GM19238 (cell line): ENCODE measurements at regions not wholly inside any gene's neighbourhood (a gene's known extent, or its start where the extent isn't known, plus 50 kb on each side); places are given as distances from the start of the nearest gene placed in this dataset.

Experiments
- DNase-seq: peaks from one replicate; pipeline ENCODE4 v3.0.0; 2011; ENCODE audit warnings: low spot score; ENCODE audit not compliant: insufficient read length

DNA sequence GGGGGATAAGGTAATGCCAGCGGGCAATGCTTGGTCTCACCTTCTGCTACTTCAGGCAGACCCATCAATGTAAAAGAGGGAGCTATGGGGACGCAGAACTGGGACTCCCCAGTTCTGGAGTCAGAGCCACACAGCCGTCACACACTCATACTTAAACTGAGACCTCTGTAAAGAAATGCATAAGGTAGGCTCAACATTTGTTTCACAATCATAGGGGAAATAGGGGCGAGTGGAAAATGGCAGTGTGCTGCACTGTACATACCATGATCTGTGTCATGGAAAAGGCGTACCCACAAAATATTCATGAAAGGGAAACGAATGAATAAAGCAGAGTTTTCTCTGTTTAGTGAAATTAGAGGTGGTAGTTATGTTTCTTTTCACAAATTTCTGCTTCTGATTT lies 318.0 kb upstream of the NPVF start:
- no peak for DNase-seq

DNA sequence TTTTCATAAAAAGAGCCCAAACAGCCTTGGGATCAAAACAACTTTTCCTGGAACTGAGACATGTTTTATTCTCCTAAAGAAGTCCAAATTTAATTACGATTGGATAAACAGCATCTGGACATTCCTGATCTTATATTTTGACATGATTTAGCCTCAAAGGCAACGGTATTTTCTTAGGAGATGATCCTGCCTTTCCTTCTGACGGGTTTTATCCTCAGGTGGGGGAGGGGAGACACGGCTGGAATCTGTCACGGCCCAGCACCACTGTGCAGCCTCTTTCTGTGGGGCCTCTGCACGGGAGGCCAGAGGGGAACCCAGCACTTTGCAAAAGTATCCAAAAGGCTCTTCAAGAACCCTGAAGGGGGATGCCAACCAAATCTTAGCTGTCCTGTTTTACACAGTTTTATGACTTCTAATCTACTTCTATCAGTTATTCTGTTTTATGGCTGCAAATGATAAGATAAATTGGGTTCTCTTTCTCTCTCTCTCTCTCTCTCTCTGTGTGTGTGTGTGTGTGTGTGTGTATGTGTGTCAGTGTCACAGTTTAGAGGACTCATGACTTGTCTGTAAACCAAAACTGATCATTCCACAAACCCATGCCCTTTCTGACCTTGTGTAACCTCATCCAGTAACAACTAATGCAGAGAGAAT lies 321.1 kb upstream of the NPVF start:
- DNase-seq, result no peak

DNA sequence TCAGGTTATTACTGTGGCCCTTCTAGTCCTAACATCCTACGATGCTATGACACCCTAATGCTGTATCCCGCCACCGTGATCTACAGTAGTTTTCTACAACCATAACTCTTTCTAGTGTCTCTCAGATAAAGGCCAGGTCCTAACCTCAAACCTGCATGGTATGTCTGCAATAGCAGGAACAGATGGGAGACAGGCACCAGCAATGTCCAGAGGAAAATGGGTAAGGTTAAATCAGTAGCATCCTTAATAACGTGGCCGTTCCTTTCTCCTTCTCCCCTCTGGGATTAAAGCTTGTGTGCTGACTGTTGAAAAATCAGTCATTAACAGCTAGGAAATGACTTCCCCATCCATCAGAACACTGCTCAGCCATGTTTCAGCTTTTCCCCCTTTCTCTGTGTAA lies 321.9 kb upstream of the NPVF start:
- no peak for DNase-seq

DNA sequence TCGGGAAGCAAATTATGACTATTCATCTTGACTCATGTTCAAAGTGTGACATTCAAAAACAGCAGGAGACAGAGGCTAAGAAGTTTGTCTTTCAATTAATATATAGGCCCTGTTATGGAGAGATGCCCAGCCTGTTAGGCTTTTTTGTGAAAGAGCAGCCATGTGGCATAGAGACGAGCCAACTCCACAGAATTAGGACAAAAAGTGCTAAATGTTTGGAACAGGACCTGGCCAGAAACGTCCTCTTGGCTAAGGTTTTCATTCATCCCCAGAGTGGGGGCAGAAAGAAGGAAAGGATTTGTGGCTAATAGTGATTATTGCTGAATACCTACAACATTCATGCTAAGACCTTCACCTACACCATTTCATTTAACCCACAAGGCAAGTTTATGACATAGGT lies 324.7 kb upstream of the NPVF start:
- no peak for DNase-seq

DNA sequence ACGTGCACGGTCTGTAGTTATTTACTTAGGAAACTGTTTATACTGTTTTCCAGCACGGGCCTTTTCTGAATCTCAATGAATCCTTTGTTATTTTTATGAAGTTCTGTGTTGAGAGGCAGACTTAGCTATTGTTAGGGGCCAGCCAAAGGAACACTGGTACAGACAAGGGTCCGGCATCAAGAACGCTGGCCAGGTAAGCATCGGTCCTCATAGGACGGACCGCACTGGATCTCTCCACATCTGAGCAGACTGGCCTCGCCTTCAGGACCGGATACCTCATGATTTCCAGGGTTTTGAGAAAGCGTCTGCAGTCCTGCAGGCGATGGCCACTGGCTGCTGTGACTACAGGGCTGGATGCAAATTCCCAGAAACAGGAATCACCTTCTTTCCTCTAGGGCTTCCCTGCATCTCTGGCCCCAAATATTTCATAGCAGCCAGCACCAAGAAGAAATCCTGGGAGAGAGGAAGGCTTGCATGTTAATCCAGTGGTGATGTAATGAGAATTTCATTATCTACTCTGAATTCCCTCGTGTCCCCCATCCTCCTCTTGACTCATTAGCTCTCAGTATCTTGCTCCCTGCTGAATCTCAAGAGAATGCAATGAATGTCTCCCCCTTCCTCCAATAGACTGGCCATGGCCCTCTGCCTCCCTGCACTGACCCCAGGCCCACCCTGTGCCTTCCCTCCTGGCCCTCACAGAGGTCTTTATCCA lies 325.4 kb upstream of the NPVF start:
- no peak for DNase-seq

DNA sequence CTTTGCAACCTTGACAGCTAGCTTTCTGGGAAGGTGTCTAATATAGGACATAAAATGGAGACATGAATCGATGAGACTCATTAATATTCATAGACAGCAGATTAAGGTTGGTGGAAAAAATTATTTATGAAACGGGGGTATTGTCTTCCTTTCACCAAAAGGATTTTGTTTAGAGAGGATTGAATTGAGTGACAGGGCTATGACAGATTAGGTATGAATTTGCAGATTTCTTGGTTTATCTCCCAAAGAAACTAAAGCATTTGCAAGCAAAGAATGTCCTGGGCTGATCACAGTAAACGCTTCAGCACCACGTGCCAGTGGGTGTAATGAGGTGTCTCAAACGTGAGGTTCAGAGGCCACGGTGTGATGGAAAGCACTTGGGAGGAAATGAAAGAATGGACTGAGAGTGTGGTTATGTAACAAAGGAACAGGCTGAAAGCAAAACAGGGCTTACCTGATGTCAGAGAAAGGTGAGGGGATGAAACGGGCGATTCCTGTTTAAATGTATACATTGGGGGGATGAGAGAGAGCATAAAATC lies 329.2 kb upstream of the NPVF start:
- no peak for DNase-seq

DNA sequence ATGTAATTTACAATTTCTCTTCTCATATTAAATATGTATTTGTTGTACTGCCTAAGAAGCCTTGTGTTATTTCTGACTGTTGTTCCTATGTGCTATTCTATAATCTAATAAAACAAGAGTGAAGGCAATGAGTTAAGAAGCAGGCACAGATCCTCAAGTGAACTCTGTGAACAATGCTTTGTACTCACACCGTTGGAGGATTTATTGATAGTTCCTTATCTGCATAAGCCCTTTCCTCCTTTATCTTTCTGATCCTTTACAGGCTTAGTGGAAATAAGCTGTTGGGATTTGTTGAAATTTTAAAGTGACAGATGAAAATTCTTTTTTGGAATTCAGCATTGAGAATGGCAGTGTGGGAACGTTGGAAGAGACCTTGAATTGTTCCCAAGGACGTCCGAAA lies 329.6 kb upstream of the NPVF start:
- DNase-seq, result no peak

DNA sequence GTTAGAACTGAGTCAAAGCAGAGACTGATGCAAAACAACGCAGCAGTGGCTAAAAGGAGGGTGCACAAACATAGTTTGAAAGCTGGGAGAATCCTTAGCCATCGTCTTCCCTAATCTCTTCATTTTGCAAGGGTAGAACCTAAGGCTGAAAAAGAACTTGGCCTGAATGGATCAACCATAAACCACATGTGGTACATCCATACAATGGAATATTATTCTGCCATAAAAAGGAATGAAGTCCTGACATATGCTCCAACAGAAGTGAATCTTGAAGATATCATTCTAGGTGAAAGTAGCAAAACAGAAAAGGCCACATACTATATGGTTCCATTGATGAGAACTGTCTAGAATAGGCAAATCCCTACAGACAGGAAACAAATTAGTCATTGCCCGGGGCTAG lies 330.3 kb upstream of the NPVF start:
- no peak for DNase-seq

DNA sequence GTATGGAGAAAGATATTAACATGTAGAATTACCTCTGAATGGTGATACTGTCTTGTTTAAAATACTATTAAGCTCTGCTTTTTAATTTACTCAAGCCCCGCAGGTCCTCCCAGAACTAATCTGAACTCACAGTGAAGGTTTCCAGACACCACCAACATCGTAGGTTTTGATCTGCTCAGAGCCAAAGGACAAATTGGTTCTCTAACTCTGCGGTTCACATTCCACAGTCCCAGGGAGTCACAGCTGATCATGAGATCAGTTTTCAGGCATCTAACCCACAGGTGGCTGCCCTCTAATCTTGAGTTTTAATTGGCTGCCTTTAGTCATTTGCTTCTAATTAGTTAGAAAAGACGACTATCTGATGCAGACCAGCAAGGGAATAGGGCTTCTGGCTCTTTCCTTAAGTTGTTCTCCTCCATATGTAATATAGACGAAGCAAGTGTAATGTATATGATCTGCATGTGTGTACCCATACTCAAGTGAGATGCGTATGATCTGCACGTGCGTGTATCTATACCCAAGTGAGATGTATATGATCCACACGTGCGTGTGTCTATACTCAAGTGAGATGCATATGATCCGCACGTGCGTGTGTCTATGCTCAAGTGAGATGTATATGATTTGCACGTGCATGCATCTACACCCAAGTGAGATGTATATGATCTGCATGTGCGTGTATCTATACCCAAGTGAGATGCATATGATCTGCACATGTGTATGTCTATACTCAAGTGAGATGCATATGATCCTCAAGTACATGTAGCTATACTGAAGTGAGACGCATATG lies 331.5 kb upstream of the NPVF start:
- DNase-seq, result no peak

DNA sequence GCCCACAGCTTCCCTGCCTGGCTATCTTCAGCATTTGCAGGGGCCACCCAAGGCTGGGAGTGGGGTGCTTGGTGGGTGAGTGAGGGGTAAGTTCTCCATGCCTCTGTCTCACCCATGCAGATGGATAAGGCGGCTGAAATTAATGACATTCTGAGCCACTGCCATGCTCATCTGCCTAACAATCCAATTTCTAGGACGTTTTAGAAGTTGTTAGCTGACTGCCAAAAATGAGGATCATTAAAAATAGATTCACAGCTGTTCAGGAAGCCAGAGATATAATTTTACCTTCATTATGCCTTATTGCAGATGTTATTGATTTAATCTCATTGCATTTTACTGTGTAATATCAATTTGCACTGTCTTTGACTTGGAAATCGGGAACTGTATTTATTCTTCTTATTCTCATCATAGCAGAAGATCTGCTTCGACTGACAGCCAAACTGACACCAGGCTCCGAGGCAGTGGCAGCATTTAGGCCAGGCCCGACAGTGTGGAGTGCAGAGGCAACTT lies 334.4 kb upstream of the NPVF start:
- DNase-seq, result no peak

DNA sequence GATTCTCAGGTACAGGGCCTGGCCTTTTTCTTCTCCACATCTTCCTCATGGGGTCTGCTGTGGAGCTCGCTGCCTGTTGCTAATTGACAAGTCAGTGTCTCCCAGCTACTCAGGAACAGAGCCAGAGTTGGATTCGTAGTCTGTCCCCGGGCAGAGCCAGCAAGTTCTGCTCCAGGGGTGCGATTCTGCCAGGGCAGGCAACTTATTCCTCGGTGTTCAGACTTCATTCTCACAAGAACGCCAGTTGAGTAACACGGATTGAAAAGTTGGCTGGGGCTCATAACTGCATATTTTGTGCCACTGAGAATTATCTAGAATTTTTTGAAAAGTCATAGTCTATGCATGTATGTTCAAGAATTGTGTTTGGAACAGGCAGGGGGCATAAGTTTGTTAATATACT lies 336.7 kb upstream of the NPVF start:
- DNase-seq, result no peak

DNA sequence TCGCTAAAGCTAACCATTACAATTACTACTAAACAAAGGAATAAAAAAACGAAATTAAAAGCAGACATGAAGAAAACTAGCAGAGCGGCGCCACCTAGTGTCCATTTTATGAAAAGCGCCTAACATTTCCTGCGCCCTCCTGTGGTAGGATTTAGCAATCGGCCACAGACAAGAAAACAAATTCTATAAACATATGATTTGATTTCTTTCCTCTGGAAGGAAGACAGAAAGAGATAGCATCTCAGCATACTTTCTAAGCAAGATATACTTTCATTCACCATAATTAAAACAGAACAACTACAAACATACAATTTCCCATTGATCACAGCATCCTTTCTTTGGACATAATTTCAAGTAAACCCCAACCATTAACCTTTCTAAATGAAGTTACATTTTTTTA lies 337.7 kb upstream of the NPVF start:
- peak; percentile 8 for DNase-seq

DNA sequence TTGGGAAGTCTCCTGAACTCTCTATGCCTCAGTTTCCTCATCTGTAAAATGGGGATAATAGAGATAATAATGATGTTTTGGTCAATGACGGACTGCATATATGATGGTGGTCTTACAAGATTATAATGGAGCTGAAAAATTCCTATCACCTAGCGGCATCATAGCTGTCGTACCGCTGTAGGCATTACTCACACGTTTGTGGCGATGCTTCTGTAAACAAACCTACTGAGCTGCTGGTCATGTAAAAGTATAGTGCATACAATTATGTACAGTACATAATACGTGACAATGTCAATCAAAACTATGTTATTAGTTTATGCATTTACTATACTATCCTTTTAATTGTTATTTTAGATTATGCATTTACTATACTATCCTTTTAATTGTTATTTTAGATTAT lies 339.1 kb upstream of the NPVF start:
- no peak for DNase-seq

DNA sequence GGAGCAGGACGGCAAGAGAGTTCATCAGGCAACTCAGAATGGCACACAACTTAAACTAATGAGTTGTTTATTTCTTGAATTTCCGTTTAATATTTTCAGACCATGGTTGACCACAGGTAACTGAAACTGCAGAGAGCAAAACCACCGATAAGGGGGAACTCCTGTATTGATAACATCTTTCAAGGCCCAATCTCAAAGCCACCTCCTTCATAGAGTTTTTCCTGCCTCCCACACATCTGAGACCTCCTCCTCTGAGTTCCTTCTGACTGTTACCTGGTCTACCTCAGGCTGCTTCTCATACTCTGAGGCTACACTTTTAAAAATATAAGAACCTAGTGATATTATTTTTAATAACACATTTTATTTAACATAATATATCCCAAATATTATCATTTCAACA lies 341.5 kb upstream of the NPVF start:
- DNase-seq, result no peak

DNA sequence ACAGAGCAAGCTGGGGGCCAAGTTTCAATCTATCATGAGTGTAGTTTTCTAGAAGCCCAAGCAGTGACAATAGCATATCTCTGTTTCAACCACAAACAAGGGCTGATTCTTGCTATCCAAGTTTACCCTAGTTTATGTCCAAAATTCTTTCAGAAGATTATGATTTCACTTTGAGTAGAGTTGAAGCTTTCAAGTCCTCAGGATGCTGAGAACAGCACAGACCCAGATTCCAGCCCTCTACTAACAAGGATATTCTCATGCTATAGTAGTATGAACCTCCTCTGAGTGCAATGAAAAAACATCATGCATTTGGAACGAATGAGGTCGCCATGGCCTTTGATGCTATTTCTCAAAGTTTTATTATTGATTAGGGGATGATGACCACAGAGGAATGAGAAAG lies 344.1 kb upstream of the NPVF start:
- no peak for DNase-seq

DNA sequence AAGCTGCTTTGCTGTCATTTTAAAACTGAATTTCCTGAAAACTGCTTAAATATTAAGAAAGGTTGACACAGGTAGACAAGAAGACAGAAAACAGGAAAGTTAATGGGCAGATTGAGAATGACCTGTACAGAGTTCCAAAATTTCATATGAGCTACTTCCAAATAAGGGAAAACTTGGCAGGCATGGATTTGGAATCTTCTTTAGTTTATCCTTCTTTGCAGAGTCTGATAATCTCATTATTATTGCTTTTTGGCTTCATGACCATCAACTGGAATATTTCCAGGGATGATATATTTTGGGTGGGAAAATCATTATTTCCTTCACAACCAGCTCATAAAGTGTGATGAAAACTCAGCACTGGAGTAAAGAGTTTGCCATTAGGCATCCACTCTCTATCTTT lies 346.5 kb upstream of the NPVF start:
- DNase-seq, result no peak

DNA sequence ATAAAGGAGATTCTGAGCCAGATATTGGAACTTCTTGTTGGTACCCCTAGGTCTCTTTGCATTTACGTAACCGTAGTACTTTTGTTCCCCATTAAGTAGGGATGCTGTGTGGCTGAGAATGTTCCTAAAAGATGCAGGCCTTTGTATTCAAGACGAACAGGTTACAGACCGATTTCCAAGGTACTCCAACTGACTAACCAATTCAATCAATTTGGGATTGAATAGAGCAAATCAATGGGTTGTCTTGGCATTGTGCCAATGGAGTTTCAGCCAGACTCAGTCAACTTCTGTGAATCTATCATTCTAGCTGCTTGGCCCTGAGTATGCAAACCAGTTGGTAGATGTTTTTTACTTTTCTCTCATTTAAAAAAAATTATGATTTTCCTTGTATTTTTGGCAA lies 347.3 kb upstream of the NPVF start:
- no peak for DNase-seq

DNA sequence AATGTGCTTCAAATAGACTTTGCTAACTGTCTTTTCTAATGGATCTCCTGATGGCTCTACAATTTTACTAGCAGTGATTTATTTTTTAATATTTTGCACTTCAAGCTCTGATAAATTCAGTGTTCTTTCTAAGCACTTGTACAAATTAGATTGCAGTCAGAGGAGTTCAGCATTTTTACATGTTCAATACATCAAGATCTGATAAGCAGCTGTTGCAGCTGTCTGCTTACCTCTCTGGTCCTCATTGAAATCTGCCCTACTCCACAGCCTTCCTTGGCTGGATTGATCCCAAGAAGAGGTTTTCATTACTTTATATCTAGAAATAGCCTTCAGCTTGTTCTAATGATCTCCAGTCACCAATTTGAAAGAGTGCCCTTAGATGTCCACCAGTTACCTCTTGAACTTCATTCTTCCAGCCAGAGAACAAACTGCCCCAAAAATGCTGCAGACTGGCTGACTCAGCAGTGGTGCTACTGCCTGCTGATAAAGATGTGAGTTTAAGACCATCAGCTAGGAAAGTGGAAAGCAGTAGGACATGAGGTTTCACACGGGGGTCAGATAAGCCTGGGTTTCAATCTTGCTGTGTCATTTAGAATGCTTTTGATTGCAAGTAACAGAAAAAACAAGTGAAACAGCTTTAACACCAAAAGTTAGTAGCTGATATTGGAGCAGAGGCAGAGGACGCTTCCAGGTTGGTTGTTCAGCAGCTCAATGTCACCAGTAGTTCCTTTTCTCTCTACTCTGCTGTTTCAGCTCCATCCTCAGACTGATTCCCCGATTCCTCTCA lies 350.9 kb upstream of the NPVF start:
- DNase-seq, result no peak

DNA sequence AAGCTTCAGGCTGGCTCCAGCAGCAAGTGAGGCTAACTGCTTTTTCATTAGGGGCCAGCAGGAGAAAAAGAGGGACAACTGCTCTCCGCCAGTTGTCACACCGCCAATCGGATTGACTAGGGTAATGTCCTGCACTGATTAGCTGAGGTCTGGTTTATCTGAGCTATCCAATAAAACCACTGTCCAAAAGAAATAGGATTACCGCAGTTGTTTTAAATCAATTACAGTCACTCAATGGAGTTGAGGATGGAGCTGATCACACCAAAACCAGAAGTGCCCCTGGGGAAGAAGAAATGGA lies 351.4 kb upstream of the NPVF start:
- DNase-seq, result no peak

DNA sequence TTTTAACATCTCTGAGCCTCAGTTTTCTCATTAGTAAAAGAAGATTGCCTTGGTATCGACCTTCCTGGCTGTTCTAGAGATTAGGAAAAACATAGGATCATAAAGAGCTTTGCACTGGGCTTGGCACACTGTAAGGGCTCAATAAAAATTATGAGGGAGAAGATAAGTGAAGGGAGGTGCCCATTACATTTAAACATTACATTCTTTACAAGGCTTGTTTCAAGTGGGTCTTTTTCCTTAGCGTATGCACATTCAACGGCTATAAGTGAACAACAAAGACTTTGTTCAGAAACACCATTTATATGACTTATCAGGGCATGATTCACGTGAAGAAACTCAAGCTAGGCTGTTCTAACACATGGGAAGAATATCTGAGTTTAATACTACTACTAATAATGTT lies 351.9 kb upstream of the NPVF start:
- no peak for DNase-seq

DNA sequence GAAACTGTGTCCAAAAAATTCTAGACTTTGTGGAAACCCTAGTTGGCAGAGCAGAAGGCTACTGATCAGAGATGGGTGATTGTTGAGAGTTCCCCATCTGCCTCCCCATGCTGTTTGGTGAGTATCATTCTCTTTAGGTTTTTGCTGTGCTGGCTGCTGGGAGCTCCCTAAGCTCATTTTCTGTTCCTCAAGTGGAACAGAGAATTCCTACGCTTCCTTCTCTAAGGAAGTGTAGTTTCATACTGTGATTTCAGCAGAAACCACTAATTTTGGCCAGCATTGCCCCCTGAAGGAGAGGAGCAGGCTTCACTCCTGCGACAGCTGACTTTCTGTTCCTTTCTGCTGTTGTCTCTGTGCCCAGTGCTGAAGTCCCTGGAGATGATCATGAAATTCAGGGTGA lies 355.3 kb upstream of the NPVF start:
- no peak for DNase-seq
